ENCODE measurements at regions not wholly inside any gene's neighbourhood (a gene's known extent, or its start where the extent isn't known, plus 50 kb on each side); places are given as distances from the start of the nearest gene placed in this dataset.

- TF ChIP-seq CTCF (IDR thresholded peaks at IDR 0.05): no peak
- no peak for TF ChIP-seq POLR2A (IDR thresholded peaks at IDR 0.05)
- intact Hi-C loops (cut with DNase I): loop anchor here in 1 of 10 donors (10.0 kb wide), 1 partner anchor 60 kb away; no protein-coding TSS in a partner anchor
- Histone ChIP-seq H3K4me3 (no peak overlapping the region), H3K4me1 (no peaks in the 10 kb centered on the region), H3K9me3 (no peaks in the 10 kb centered on the region), H3K27ac (no peak overlapping the region), H3K27me3 (peaks cover 0 to 8% (median 0%) of the 10 kb centered on the region in 9 donors), H3K36me3 (no peaks in the 10 kb centered on the region)
- 77 to 87% (median 82%) methylated on average over 10 of the region's 10 CpGs for WGBS, 4 donors
- DNase-seq: no peak
- no peak for ATAC-seq
These were observed 94.9 kb upstream of the ALX4 start for GRCh38 chr11:44404736-44405395.

- intact Hi-C loops (cut with DNase I): loop anchor here in 1 of 10 donors (10.0 kb wide), 1 partner anchor 57 kb away; no protein-coding TSS in a partner anchor
- TF ChIP-seq POLR2A (IDR thresholded peaks at IDR 0.05) (no peak), CTCF (IDR thresholded peaks at IDR 0.05) (no peak)
- no peaks in the 10 kb centered on the region for H3K4me1 ChIP-seq
- DNase-seq (peak in 4 of 5 donors; percentile 13 to 69 (median 44)), ATAC-seq (peak; percentile 56 to 80 (median 70))
- H3K36me3 ChIP-seq: no peaks in the 10 kb centered on the region
- 66 to 74% (median 69%) methylated on average over 7 of the region's 7 CpGs for WGBS, 4 donors
- peaks cover 0 to 8% (median 0%) of the 10 kb centered on the region in 9 donors for H3K27me3 ChIP-seq
- H3K9me3 ChIP-seq: peaks cover 0 to 12% (median 0%) of the 10 kb centered on the region in 12 donors
- H3K27ac ChIP-seq: no peak overlapping the region
- H3K4me3 ChIP-seq: no peak overlapping the region
These were observed 97.5 kb upstream of the ALX4 start for GRCh38 chr11:44407211-44407996.

- no peak for ATAC-seq
- WGBS, 4 donors: 47 to 49% (median 49%) methylated on average over 4 of the region's 4 CpGs
- TF ChIP-seq POLR2A (IDR thresholded peaks at IDR 0.05) (no peak), CTCF (IDR thresholded peaks at IDR 0.05) (no peak)
These were observed 98.2 kb upstream of the ALX4 start for GRCh38 chr11:44408141-44408540.

More at GRCh38 chr11:44408141-44408540, 98.2 kb upstream of the ALX4 start:
- H3K27ac ChIP-seq: no peak overlapping the region
- no peaks in the 10 kb centered on the region for H3K36me3 ChIP-seq
- intact Hi-C loops (cut with DNase I): loop anchor here in 1 of 10 donors (10.0 kb wide), 1 partner anchor 57 kb away; no protein-coding TSS in a partner anchor
- peaks cover 0 to 8% (median 0%) of the 10 kb centered on the region in 9 donors for H3K27me3 ChIP-seq
- DNase-seq: no peak
- H3K9me3 ChIP-seq: peaks cover 0 to 12% (median 0%) of the 10 kb centered on the region in 12 donors
- no peak overlapping the region for H3K4me3 ChIP-seq
- no peaks in the 10 kb centered on the region for H3K4me1 ChIP-seq
